HG02981 (cell line): ENCODE measurements at regions not wholly inside any gene's neighbourhood (a gene's known extent, or its start where the extent isn't known, plus 50 kb on each side); places are given as distances from the start of the nearest gene placed in this dataset.

Source experiments
- ATAC-seq: cut with Tn5 transposase; IDR thresholded peaks from one replicate; pipeline ENCODE4 v1.9.1; 2021; ENCODE audit warnings: mild to moderate bottlenecking, moderate library complexity; ENCODE audit not compliant: unreplicated experiment

GRCh38 chr6:169165561-169166300 is 87.9 kb downstream of the THBS2 start:
- ATAC-seq: no peak

GRCh38 chr6:169164986-169165385 is 88.7 kb downstream of the THBS2 start:
- no peak for ATAC-seq

- no peak for ATAC-seq
These were observed 89.2 kb downstream of the THBS2 start for GRCh38 chr6:169164451-169164850.

- ATAC-seq: no peak
These were observed 90.2 kb downstream of the THBS2 start for GRCh38 chr6:169163411-169163901.

- ATAC-seq: no peak
These were observed 90.8 kb downstream of the THBS2 start for GRCh38 chr6:169162752-169163407.

- ATAC-seq: no peak
These were observed 91.4 kb downstream of the THBS2 start for GRCh38 chr6:169162249-169162648.

GRCh38 chr6:169161572-169162167 is 92.0 kb downstream of the THBS2 start:
- no peak for ATAC-seq

GRCh38 chr6:169160855-169161560 is 92.6 kb downstream of the THBS2 start:
- ATAC-seq: no peak

- ATAC-seq: no peak
These were observed 93.4 kb downstream of the THBS2 start for GRCh38 chr6:169160091-169160854.

GRCh38 chr6:169159331-169159730 is 94.3 kb downstream of the THBS2 start:
- no peak for ATAC-seq

- no peak for ATAC-seq
These were observed 95.0 kb downstream of the THBS2 start for GRCh38 chr6:169158691-169159090.

GRCh38 chr6:169158174-169158573 is 95.5 kb downstream of the THBS2 start:
- ATAC-seq: no peak

- ATAC-seq: no peak
These were observed 96.2 kb downstream of the THBS2 start for GRCh38 chr6:169157197-169158148.

GRCh38 chr6:169156793-169157147 is 96.9 kb downstream of the THBS2 start:
- no peak for ATAC-seq

GRCh38 chr6:169156108-169156792 is 97.4 kb downstream of the THBS2 start:
- ATAC-seq: no peak

GRCh38 chr6:169155481-169155880 is 98.2 kb downstream of the THBS2 start:
- no peak for ATAC-seq

GRCh38 chr6:169153401-169153800 is 100.2 kb downstream of the THBS2 start:
- ATAC-seq: no peak

GRCh38 chr6:169146521-169146920 is 107.1 kb downstream of the THBS2 start:
- no peak for ATAC-seq

GRCh38 chr6:169145991-169146501 is 107.6 kb downstream of the THBS2 start:
- no peak for ATAC-seq
